Activated CD8-positive, alpha-beta memory T cell treated with anti-CD3 and anti-CD28 coated beads for 24 hours (primary cell): ENCODE measurements at regions not wholly inside any gene's neighbourhood (a gene's known extent, or its start where the extent isn't known, plus 50 kb on each side); places are given as distances from the start of the nearest gene placed in this dataset.
A peak's percentile ranks its signal among the peaks of the same experiment; 100 is the strongest.
"Not testable (repeated sequence)": the region's sequence is repeated elsewhere in the genome, so short reads cannot be mapped to it uniquely, and the experiment has no call there.

Experiments used
- DNase-seq: peaks from one replicate; pipeline ENCODE4 v3.0.0-alpha.2; 2020

DNA sequence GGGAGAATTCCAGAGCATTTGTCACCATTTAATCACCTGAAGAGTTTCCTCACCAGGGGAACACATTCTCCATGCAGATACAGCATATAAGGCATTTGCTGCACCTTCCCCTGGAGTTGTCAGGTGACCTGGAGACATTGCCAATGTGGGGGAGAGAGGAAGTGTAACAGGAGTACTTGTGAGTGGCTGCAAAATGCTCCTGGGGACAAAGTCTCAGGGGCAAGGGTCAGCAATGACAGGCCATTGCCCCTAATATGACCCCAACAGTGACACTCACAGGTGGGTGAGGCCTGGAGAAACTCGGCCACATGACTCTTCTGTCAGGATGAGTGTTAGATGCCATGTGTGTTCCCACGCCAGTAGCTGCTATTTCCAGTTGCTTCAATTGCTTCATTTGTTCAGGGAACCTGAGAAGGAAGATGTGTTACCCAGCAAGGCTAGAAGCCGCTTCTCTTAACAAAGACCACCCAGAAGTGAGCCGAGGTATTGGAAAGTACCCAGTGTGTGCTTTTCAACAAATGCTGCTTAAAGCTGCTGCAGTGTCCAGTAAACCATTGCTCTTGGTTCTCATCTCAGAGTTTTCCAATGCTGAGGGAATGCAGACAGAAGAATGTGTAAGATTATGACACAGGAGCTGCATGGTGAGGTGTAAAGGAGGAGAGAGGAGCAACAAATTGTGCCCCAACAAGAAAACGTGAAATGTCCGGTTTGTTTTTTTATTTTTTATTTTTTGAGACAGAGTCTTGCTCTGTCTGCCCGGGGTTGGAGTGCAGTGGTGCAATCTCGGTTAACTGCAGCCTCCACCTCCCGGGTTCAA, 128.2 kb upstream of the SLC44A1 start:
- no peak for DNase-seq

DNA sequence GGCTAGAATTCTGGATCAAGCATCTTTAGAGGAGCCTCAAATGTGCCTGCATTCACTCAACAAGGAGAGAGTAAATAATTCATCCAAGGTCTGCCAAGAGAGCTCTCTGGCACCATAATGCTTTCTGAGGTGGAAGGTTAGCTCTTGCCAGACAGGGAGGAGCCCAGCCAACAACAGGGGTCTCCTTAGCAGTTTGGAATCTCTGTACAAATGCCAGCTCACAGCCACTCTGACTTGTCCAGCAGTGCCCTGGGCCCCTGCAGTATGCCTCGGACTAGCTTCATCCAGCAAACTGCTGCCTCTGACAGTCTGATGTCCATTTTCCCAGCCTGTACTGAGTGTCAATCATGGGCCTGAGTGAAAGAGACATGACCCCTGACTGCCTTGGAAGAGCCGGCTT, 127.2 kb upstream of the SLC44A1 start:
- DNase-seq, result no peak

DNA sequence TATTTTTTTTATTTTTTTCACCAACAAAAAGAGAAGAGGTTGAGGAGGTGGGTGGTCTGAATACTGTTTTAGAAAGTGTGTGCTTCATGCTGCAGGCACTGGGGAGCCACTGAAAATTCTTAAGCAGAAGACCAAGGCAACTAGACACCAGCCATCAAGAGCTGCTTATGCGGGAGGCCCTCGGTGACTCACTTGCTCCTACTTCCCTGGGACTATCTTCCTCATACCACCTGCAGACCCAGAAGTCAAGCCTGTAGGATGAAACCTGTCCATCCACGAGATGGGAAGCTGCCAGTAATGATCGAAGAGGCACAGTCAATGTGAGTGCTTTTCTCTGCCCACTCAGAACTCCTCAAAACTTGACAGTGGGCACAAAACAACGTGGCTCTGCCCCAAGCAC, 125.8 kb upstream of the SLC44A1 start:
- no peak for DNase-seq

DNA sequence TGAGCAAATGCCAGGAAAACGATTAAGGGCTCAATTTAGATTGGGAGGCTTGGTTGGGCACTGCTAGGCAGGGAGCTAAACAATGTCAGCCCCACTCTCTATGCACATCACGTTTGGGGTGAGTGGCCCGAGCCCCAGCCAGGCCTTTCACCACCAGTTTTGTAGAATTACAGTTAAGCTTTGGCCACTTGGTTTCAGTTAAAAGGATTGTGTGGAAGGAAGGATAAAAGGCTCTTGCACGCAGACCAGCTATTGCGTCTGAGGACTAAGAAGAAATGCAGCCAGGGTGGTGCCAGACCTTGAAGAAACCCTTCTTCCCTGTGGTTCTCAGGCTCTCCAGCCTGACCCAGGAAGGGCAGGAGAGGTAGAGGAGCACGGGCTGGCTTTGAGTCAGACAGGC, 125.3 kb upstream of the SLC44A1 start:
- DNase-seq, result no peak

DNA sequence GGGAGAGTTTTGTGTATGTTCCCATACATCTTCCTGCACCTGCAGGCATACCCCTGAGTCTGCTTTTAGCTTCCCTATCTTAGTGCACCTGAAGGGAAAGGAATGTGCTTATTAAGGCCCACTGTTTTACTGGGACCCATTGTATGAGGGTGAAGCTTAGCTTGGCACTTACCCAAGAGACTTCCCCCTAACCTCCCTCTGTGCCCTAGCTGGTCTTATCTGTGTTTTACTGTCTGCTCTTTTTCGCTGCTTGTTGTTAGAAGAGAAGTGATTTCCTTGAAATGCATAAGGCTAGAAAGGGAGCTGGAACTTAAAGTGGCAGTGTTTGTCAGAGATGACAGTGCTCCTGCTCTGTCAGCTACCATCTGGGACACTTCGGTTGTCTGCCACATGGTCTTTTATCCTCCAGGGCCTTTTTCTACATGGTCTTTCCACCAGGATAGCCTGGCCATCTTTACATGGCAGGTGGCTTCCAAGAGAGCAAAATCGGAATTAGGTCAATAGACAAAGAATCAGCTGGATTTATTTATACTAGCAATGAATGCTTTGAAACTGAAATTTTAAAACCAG, 122.5 kb upstream of the SLC44A1 start:
- no peak for DNase-seq

DNA sequence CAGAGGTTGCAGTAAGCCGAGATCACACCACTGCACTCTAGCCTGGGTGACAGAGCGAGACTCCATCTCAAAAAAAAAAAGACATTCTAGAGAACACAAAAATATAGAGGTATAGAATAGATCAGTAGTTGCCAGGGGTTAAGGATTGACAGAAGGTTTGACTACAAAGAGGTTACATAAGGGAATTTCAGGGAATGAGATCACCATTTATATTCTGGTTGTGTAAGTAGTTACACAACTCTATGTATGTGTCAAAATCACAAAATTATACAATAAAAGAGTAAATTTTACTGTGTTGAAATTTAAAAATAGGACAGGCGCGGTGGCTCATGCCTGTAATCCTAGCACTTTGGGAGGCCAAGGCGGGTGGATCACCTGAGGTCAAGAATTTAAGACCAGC, 119.9 kb upstream of the SLC44A1 start:
- not testable (repeated sequence) for DNase-seq

DNA sequence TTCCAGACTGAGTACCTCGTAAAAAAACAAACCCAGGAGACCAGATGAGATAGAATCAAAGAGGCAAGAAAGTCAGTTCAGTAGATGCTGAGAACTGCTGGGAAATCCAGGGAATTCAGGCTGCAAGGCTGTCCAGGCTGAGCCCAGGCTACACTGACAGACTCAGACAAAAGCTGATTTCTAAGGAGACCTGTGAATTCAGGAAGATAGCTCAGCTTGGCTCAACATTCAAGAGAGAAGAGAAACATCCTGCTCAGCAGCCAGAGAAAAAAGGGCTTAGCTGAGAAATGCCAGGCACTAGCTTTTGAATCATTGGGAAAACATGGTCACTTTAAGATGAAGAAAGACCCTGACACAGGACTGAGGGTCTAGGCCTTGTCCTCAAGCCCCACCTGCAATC, 118.2 kb upstream of the SLC44A1 start:
- peak; percentile 26 for DNase-seq

DNA sequence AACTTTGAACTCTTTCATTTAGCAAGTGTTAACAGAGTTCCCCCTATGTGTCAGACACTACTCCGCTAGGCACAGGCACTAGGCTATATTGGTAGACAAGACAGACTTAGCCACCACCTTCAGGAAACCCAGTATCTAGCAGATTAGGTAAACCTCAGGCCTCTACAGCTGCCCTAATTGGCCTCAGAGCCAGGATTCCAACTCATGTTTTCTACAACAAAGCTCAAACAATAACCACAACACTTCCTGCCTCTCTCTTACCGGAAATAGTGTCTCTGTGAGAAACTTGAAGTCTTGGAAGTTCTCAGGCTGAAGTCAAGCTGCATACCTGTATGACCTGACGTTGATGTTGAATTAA, 116.6 kb upstream of the SLC44A1 start:
- DNase-seq, result no peak

DNA sequence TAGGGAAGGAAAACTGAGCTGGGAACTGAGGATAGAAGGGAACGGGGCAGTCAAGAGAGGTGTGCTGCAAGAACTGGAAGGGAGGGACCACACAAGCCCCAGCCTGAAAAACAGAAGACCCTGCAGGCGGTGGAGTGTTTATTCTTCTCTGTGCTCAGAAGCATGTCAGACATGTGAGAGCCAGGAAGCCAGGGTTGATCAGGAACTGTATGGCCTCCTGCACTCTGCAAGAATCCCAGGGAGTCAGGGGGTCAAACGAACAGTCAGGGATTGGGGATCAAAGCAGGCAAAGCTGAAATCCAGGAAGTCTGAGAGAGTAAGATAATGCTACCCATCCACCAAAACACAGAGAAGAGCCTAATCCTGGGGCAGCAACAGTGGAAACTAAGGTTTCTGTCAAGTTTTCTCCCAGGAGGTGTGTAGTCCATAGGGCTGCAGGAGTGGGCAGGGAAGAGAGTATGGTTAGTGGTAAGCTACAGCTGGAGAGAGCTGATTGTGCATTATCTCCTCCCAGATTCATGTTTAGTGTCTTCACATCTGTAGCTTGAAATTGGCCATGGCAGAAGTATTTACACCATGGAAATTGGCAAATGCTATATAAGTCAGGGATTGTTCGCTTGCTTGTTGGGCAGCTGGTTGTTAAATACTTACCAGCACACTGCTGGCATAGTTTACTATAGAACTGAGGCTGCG, 115.4 kb upstream of the SLC44A1 start:
- DNase-seq, result no peak

DNA sequence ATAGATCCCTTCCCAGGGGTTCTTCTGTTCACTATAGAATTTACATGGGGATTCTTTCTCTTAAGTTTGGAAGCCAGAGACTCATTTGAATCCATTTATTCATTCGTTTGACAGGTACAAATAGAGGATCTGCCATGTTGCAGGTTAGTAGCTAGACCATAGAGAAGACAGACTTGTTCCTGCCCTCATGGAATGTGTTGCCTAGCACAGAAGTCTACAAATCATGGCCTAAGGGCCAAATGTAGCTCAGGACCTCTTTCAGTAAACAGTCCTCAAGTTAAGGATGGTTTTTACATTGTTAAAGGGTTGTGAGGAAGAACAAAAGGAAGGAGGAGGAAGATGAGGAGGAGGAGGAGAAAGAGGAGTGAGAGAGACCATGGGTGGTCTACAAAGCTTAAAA, 114.7 kb upstream of the SLC44A1 start:
- no peak for DNase-seq

DNA sequence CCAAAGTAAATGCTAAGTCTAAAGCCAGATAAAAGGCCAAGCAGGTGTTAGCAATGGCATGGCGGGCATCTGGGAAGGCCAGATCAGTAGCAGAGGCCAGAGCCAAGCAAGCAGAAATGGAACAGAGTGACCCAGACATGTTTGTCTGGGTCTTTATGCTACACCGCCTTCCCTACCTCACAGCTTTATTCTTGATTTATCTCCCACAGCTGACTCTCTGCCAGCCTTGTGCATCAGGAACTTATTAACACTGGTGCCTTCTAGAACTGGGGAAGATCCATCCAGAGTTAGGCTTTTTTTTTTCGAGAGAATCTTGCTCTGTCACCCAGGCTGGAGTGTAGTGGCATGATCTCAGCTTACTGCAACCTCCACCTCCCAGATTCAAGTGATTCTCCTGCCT, 112.5 kb upstream of the SLC44A1 start:
- DNase-seq, result no peak

DNA sequence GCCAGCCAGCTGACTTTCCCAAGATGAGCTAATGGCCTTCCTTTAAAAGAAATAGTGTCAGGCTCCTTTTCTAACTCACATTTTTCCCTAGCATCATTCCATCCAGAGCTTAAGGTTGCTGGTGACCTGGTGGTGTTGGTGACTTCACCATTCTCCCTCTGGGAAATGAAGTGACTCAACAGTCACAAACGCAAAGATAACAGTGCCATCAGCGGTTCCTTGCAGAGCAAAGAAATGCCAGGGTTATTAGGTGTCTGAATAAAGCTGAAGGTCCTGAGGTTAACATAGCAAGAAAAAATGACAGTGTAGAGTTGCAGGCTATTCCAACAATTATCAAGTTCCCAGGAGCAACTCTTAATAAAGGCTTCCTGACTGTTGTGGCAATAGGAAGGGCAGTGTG, 111.8 kb upstream of the SLC44A1 start:
- no peak for DNase-seq

DNA sequence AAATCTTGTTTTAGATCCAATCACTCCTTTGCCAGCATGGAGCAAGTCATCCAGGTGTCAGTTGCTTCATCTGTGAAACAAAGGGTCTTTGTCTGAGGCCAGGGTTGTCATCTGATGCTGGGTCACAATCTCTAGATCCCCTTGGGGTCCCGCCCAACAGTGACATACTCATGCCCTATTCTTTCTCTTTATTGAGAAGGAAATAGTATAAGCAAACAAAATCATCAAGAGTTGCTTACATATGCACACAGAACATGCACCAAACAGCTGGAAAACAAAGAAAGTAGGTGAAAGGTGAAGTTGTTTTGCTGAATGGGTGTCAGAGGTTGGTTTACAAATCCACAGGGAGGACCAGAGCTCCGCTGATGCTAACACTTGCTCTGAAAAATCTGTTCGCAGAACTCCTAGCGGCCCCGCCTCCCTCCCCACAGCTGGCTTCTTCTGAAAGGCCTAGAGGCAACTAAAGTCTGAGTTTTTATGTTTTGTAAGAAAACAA, 106.1 kb upstream of the SLC44A1 start:
- no peak for DNase-seq

DNA sequence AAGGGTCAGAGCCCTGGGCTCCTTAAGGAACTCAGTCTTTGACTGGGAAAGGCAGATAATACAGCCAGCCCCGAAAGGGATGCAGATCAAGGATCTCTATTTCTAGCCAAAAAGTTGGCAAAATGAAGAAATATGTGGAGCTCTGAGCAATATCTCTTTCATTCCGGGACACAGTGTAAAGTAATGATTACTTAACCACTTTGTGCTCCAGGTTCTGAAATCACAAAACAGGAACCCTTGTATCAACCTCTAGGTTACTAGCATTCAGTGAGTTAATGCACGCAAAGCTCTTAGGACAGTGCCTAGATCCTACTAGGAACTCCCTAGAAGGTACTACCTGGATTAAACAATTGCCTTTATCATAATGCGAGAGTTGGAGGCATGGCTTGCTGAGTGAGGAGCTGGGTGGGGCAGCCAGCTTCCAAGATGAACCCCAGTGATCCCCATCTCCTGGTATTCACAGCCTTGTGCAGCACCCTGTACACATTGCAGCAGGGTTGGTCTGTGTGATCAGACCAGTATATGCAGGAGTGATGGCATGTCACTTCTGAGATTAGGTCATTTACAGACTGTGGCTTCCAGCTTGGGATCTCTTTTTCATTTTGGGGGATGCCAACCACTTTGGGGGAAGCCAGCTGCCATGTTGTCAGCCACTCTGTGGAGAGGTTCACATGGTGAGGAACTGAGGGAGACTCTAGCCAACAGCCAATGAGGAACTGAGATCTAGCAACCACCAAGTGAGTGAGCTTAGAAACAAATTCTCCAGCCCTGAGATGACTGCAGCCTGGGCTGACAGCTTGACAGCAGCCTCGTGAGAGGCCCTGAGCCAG, 103.1 kb upstream of the SLC44A1 start:
- no peak for DNase-seq

DNA sequence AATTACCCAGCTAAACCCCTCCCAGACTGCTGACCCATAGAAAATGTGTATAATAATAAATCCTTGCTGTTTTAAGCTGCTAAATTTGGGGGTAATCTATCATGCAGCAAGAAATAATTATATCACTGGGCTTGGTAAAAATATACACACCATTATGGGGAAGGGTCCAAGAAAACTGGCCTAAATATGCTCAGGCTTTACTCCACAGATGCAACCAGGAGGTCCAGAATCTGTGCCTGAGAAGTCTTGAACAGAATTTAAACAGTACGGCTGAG, 102.5 kb upstream of the SLC44A1 start:
- DNase-seq, result no peak

DNA sequence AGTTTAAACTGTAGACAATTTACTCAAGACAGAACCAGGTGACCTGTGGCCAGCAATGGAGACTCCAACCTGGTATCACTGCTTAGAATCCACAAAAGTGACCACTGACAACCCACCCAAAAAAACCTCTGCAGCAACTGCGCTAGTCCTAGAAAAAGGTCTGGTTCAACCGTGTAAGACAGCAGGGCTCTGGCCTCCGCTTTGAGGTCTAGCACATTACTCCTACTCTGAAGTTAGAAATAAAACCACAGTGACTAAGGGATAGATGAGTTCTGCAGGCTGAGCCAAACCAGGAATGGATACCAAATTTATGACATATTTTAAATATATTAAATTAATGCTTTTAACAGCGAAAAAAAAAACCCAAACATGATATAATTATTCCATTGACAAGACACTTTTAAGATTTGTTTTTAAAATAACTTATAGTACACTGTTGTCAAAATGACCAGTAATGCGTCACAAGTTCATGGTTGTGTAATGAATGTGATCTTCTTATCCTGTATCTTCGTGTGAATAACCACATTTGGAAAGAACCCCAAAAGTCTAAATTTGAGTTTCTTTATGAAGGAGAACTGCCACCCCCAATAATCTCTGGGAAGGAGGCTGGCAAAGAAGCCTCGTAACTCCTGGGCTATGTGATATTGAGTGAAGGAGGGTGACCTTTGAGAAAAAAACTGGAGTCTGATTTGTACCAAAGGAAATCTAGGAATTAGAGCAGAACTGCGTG, 101.9 kb upstream of the SLC44A1 start:
- no peak for DNase-seq

DNA sequence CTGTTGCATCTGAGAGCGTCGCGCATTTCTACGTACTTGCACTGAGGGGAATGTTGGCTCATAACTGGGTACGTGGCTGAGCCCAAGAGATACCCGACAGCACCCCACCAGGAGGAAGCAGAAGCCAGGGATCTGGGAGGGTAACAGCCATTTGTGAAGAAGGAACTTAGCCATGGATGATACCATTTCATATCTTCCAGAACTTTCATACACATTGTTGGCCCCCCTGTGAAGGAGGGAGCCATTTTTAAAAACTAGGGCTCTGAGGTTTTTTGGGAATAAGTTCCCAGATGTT, 101.4 kb upstream of the SLC44A1 start:
- peak; percentile 40 for DNase-seq

DNA sequence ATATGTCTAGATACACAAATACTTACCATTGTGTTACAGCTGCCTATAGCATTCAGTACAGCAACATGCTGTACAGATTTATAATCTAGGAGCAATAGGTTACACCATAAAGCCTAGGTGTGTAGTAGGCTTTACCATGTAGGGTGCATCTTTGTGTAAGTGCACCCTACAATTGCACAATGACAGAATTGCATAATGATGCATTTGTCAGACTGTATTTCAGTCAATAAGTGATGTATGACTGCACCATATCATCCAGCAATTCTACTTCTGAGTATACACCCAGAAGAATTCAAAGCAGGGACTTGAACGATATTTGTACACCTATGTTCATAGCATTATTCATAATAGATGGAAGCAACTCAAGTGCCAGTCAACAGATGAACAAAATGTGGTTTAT, 100.4 kb upstream of the SLC44A1 start:
- no peak for DNase-seq

DNA sequence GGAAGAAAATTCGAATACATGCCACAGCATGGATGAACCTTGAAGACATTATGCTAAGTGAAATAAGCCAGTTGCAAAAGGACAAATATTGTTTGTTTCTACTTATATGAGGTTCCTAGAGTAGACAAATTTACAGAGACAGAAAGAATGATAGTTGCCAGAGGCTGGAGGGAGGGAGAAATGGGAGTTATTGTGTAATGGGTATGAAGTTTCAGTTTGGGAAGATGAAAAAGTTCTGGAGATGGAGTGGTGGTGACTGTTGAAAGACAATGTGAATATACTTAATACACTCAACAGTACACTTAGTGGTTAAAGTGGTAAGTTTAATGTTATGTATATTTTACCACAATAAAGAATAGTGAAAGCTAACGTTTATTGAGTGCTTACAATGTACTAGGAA, 99.6 kb upstream of the SLC44A1 start:
- DNase-seq, result no peak

DNA sequence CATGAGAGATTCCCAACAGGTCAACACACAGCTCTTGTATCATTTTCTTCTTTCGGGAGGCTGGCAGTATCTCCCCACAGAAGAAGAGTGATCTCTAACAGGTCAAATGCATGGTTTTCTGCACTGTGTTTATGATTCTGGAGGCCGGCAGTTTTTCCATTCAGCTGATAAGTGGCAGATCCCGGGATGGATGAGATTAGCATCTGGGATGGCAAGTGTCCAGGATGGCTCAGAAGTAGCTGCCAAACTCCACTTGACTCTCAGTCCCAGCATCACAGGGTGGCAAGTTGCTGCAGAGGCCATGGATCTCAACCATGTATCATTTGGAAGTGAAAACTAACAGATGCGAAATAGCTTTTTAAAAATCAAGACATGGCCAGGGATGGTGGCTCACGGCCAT, 97.8 kb upstream of the SLC44A1 start:
- no peak for DNase-seq

DNA sequence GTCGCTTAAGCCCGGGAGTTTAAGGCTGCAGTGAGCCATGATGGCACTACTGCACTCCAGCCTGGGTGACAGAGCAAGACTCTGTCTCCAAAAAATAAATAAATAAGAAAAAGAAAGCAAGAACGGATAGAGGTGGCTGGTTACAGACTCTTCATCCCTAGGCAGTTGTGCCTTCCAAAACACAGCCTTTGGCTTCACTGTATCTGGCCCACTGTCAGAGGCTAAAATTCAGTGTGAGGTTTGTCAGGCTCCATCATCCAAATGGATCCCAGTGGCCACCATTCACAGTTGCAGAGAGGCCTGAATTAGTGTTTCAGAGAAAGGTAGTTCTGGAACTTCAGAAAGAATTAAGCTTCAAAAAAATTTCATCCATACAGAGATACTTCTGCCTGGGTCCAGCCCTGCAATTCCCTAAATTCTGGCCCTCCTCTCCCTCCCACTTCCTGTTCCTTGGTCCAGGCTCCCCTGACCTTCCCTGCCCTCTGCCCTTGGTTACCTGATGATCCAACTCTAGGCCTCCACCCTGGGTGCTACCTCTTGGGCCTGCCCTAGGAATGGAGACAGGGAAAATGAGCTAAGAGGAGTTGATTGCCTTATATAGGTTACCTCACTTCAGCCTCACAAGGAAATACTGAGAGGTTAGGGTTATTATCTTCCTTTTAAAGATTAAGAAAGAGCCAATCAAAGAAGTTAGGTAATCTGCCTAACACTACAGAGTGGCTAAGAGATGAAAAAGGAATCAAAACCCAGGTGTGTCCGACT, 97.2 kb upstream of the SLC44A1 start:
- no peak for DNase-seq

DNA sequence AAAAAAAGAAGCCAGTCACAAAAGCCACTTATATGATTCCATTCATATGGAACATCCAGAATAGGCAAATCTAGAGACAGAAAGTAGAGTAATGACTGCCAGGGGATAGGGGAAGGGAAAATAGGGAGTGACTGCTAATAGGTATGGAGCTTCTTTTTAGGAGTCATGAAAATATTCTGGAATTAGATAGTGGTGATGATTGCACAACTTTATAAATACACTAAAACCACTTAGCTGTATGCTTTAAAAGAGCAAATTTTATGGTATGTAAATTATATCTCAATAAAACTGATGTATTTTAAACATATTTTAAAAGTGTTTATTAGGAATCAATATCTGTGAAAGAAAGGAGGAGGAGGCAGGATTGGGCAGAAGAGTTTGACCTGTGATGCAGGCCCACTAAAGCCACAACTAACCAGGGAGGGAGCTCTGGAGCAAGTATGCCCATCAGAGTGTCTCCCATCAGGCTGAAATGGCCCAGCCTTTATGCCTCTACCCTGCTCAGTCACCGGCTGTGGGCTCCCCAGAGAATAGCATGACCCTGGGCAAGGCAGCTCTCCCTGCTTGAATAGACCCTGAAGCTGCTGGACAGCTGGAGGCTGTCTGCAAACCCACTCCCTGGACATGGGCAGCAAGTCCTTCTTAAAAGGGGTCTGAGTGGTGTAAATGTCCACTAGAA, 96.0 kb upstream of the SLC44A1 start:
- no peak for DNase-seq
